NCI-H1092 treated with DMSO at 0.1 percent for 48 hours (cell line): ENCODE measurements at regions not wholly inside any gene's neighbourhood (a gene's known extent, or its start where the extent isn't known, plus 50 kb on each side); places are given as distances from the start of the nearest gene placed in this dataset.

ENCODE experiments used
- DNase-seq: peaks from one replicate; lab custom pipeline; 2025; lab: John Stamatoyannopoulos, UW

- DNase-seq: no peak
Measured at GRCh38 chr13:40302351-40302750, 364.1 kb downstream of the FOXO1 start.

- no peak for DNase-seq
Measured at GRCh38 chr13:40304391-40304790, 362.1 kb downstream of the FOXO1 start.

- no peak for DNase-seq
Measured at GRCh38 chr13:40306817-40307216, 359.6 kb downstream of the FOXO1 start.

GRCh38 chr13:40309881-40310280 is 356.6 kb downstream of the FOXO1 start:
- DNase-seq: no peak

GRCh38 chr13:40311356-40312101 is 354.9 kb downstream of the FOXO1 start:
- peak; percentile 3 for DNase-seq

- no peak for DNase-seq
Measured at GRCh38 chr13:40313269-40314200, 352.9 kb downstream of the FOXO1 start.

GRCh38 chr13:40315416-40316064 is 350.9 kb downstream of the FOXO1 start:
- no peak for DNase-seq

GRCh38 chr13:40316301-40316700 is 350.1 kb downstream of the FOXO1 start:
- no peak for DNase-seq

- no peak for DNase-seq
Measured at GRCh38 chr13:40317980-40318327, 348.5 kb downstream of the FOXO1 start.

GRCh38 chr13:40318366-40318765 is 348.1 kb downstream of the FOXO1 start:
- peak; percentile 21 for DNase-seq

GRCh38 chr13:40319699-40320579 is 346.5 kb downstream of the FOXO1 start:
- no peak for DNase-seq

GRCh38 chr13:40328091-40328490 is 338.4 kb downstream of the FOXO1 start:
- DNase-seq: no peak

GRCh38 chr13:40329781-40330485 is 336.5 kb downstream of the FOXO1 start:
- DNase-seq: no peak

- no peak for DNase-seq
Measured at GRCh38 chr13:40330950-40331349, 335.5 kb downstream of the FOXO1 start.

GRCh38 chr13:40331802-40332201 is 334.6 kb downstream of the FOXO1 start:
- no peak for DNase-seq

- no peak for DNase-seq
Measured at GRCh38 chr13:40333226-40333625, 333.2 kb downstream of the FOXO1 start.

- no peak for DNase-seq
Measured at GRCh38 chr13:40334031-40334430, 332.4 kb downstream of the FOXO1 start.

GRCh38 chr13:40334616-40335015 is 331.8 kb downstream of the FOXO1 start:
- DNase-seq: no peak

GRCh38 chr13:40336228-40337221 is 329.9 kb downstream of the FOXO1 start:
- peak; percentile 87 for DNase-seq

GRCh38 chr13:40337651-40338050 is 328.8 kb downstream of the FOXO1 start:
- DNase-seq: no peak
